Limb (tissue), 2 donors: ENCODE measurements at regions not wholly inside any gene's neighbourhood (a gene's known extent, or its start where the extent isn't known, plus 50 kb on each side); places are given as distances from the start of the nearest gene placed in this dataset.
A peak's percentile ranks its signal among the peaks of the same experiment; 100 is the strongest.

ENCODE experiments used
- DNase-seq, 2 donors: peaks; one replicate each; pipeline ENCODE4 v3.0.0-alpha.2; 2016; ENCODE audit errors: extremely low spot score in 2 of 2

- DNase-seq = no peak
Observed at GRCh38 chr7:47148536-47149207, 433.2 kb downstream of the TNS3 start.

GRCh38 chr7:47147213-47147631, 434.7 kb downstream of the TNS3 start:
- DNase-seq = no peak

GRCh38 chr7:47145982-47146381, 435.9 kb downstream of the TNS3 start:
- DNase-seq = no peak

GRCh38 chr7:47145186-47145725, 436.7 kb downstream of the TNS3 start:
- DNase-seq = no peak

GRCh38 chr7:47143339-47143738, 438.6 kb downstream of the TNS3 start:
- DNase-seq = no peak

GRCh38 chr7:47142867-47143175, 439.1 kb downstream of the TNS3 start:
- DNase-seq = no peak

- no peak for DNase-seq
Observed at GRCh38 chr7:47142169-47142866, 439.6 kb downstream of the TNS3 start.

- no peak for DNase-seq
Observed at GRCh38 chr7:47132471-47132870, 449.4 kb downstream of the TNS3 start.

GRCh38 chr7:47128700-47129099, 453.2 kb downstream of the TNS3 start:
- no peak for DNase-seq

- DNase-seq = no peak
Observed at GRCh38 chr7:47125529-47125928, 456.4 kb downstream of the TNS3 start.

- no peak for DNase-seq
Observed at GRCh38 chr7:47119261-47119865, 462.5 kb downstream of the TNS3 start.

- no peak for DNase-seq
Observed at GRCh38 chr7:47104206-47104549, 477.7 kb downstream of the TNS3 start.

- no peak for DNase-seq
Observed at GRCh38 chr7:47103498-47104205, 478.3 kb downstream of the TNS3 start.

- no peak for DNase-seq
Observed at GRCh38 chr7:47102331-47102841, 479.5 kb downstream of the TNS3 start.

GRCh38 chr7:47100817-47101435, 481.0 kb downstream of the TNS3 start:
- DNase-seq = peak in 1 of 2 donors; percentile 17

GRCh38 chr7:47100148-47100816, 481.6 kb downstream of the TNS3 start:
- DNase-seq = no peak

- no peak for DNase-seq
Observed at GRCh38 chr7:47097431-47097830, 484.5 kb downstream of the TNS3 start.

GRCh38 chr7:47095946-47096345, 486.0 kb downstream of the TNS3 start:
- peak in 1 of 2 donors; percentile 74 for DNase-seq

GRCh38 chr7:47094462-47094861, 487.4 kb downstream of the TNS3 start:
- no peak for DNase-seq

- peak in 1 of 2 donors; percentile 48 for DNase-seq
Observed at GRCh38 chr7:47093320-47094234, 488.3 kb downstream of the TNS3 start.
